Smooth muscle cell (in vitro differentiated cells): ENCODE measurements at regions not wholly inside any gene's neighbourhood (a gene's known extent, or its start where the extent isn't known, plus 50 kb on each side); places are given as distances from the start of the nearest gene placed in this dataset.

ENCODE experiments used
- DNase-seq: peaks from one replicate; lab custom pipeline; 2025; ENCODE audit not compliant: unreplicated experiment; lab: John Stamatoyannopoulos, UW
- H2AFZ ChIP-seq: fragments of 200-600 bp; sonication (generic); 2 replicates; pipeline ENCODE4 v1.6.0; 2016; ENCODE audit warnings: antibody characterized with exemption, low read depth, mild to moderate bottlenecking
- H3F3A ChIP-seq: fragments of 200-600 bp; sonication (generic); 2 replicates; pipeline ENCODE4 v1.6.0; 2017; ENCODE audit warnings: antibody characterized with exemption, low read depth
- H3K27ac ChIP-seq: fragments of 200-600 bp; sonication (generic); 2 replicates; pipeline ENCODE4 v1.5.1; 2016; ENCODE audit warnings: low read depth, mild to moderate bottlenecking
- H3K27me3 ChIP-seq: fragments of 200-600 bp; sonication (generic); 2 replicates; pipeline ENCODE4 v1.6.1; 2016; ENCODE audit warnings: low read depth, mild to moderate bottlenecking
- H3K36me3 ChIP-seq: fragments of 200-600 bp; sonication (generic); 2 replicates; pipeline ENCODE4 v1.5.1; 2016; ENCODE audit warnings: low read depth
- H3K4me1 ChIP-seq: fragments of 200-600 bp; sonication (generic); 2 replicates; pipeline ENCODE4 v1.5.1; 2016; ENCODE audit warnings: low read depth
- H3K4me2 ChIP-seq: fragments of 200-600 bp; sonication (generic); 2 replicates; pipeline ENCODE4 v1.6.0; 2016; ENCODE audit warnings: mild to moderate bottlenecking
- H3K4me3 ChIP-seq: fragments of 200-600 bp; sonication (generic); 2 replicates; pipeline ENCODE4 v1.5.1; 2016; ENCODE audit warnings: mild to moderate bottlenecking
- H3K79me2 ChIP-seq: fragments of 200-600 bp; sonication (generic); 2 replicates; pipeline ENCODE4 v1.6.0; 2016; ENCODE audit warnings: low read depth, mild to moderate bottlenecking
- H3K9ac ChIP-seq: fragments of 200-600 bp; sonication (generic); 2 replicates; pipeline ENCODE4 v1.6.0; 2016; ENCODE audit warnings: low read depth
- H3K9me3 ChIP-seq: fragments of 200-600 bp; sonication (generic); replicated peaks from 2 replicates; pipeline ENCODE4 v1.5.1; 2016; ENCODE audit warnings: low read depth
- H4K20me1 ChIP-seq: fragments of 200-600 bp; sonication (generic); 2 replicates; pipeline ENCODE4 v1.6.0; 2016; ENCODE audit warnings: low read depth
- WGBS: methylation state at CpG from one replicate; pipeline ENCODE4 v1.1.7; 2016; ENCODE audit warnings: low lambda C conversion rate; 5-methylcytosine and 5-hydroxymethylcytosine counted together
- TF ChIP-seq, protein P1 (sequence below): fragments of 200-600 bp; sonication (generic); IDR thresholded peaks from 2 replicates; pipeline ENCODE4 v1.5.1; 2017; ENCODE audit warnings: borderline replicate concordance, mild to moderate bottlenecking, antibody characterized with exemption; ENCODE audit not compliant: insufficient read depth, poor library complexity, severe bottlenecking

GRCh38 chr22:22168941-22169867 lies 75.4 kb upstream of the VPREB1 start:
- no peak overlapping the region for H2AFZ ChIP-seq
- TF ChIP-seq, protein P1, sequence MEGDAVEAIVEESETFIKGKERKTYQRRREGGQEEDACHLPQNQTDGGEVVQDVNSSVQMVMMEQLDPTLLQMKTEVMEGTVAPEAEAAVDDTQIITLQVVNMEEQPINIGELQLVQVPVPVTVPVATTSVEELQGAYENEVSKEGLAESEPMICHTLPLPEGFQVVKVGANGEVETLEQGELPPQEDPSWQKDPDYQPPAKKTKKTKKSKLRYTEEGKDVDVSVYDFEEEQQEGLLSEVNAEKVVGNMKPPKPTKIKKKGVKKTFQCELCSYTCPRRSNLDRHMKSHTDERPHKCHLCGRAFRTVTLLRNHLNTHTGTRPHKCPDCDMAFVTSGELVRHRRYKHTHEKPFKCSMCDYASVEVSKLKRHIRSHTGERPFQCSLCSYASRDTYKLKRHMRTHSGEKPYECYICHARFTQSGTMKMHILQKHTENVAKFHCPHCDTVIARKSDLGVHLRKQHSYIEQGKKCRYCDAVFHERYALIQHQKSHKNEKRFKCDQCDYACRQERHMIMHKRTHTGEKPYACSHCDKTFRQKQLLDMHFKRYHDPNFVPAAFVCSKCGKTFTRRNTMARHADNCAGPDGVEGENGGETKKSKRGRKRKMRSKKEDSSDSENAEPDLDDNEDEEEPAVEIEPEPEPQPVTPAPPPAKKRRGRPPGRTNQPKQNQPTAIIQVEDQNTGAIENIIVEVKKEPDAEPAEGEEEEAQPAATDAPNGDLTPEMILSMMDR, result no peak
- no peaks in the 10 kb centered on the region for H3K79me2 ChIP-seq
- no peaks in the 10 kb centered on the region for H3K36me3 ChIP-seq
- peaks cover 75% of the 10 kb centered on the region for H3K27me3 ChIP-seq
- H3K4me2 ChIP-seq, result no peak overlapping the region
- no peaks in the 10 kb centered on the region for H4K20me1 ChIP-seq
- no peak overlapping the region for H3K4me3 ChIP-seq
- H3K9me3 ChIP-seq, result no peaks in the 10 kb centered on the region
- no peak overlapping the region for H3K27ac ChIP-seq
- H3K4me1 ChIP-seq, result no peaks in the 10 kb centered on the region
- no peak for DNase-seq
- H3F3A ChIP-seq, result no peaks in the 10 kb centered on the region
- 59% methylated on average over 9 of the region's 9 CpGs for WGBS
- no peak overlapping the region for H3K9ac ChIP-seq

GRCh38 chr22:22168190-22168940 lies 76.2 kb upstream of the VPREB1 start:
- WGBS, result 34% methylated on average over 7 of the region's 7 CpGs
- no peak overlapping the region for H3K4me2 ChIP-seq
- no peak overlapping the region for H3K9ac ChIP-seq
- H3K27ac ChIP-seq, result no peak overlapping the region
- H3K79me2 ChIP-seq, result no peaks in the 10 kb centered on the region
- H4K20me1 ChIP-seq, result no peaks in the 10 kb centered on the region
- TF ChIP-seq, protein P1, result no peak
- no peak for DNase-seq
- H3K27me3 ChIP-seq, result peaks cover 84% of the 10 kb centered on the region
- H3F3A ChIP-seq, result no peaks in the 10 kb centered on the region
- no peak overlapping the region for H2AFZ ChIP-seq
- H3K4me1 ChIP-seq, result no peaks in the 10 kb centered on the region
- H3K9me3 ChIP-seq, result no peaks in the 10 kb centered on the region
- no peaks in the 10 kb centered on the region for H3K36me3 ChIP-seq
- H3K4me3 ChIP-seq, result no peak overlapping the region

DNA sequence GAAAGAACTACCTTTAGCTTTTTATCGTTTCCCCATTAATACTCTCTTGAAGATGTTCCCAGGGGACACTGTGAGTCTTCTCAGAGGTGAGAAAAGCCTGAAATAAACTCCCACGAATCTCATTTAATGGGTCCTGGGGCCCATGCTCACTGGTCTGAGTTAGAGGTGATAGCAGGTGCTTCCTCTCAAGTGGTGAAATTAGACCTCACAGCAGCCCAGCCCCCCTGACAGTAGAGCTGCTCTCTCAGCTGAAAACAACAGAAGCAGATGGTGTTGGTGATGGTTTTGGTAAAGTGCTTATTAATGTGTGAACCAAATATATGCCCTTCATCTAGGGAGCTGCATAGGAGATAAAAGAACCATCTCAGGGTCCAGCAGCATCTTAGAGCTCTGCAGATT lies 76.8 kb upstream of the VPREB1 start:
- Histone ChIP-seq H4K20me1 (no peaks in the 10 kb centered on the region), H3K79me2 (no peaks in the 10 kb centered on the region), H3K27me3 (peaks cover 89% of the 10 kb centered on the region), H3K36me3 (no peaks in the 10 kb centered on the region), H3K27ac (no peak overlapping the region), H2AFZ (no peak overlapping the region), H3K9ac (no peak overlapping the region), H3K4me2 (no peak overlapping the region), H3K4me3 (no peak overlapping the region), H3K9me3 (no peaks in the 10 kb centered on the region), H3F3A (no peaks in the 10 kb centered on the region), H3K4me1 (no peaks in the 10 kb centered on the region)
- WGBS, result 32% methylated on average over 2 of the region's 2 CpGs
- no peak for DNase-seq
- TF ChIP-seq, protein P1, result no peak
